ENCODE measurements at regions not wholly inside any gene's neighbourhood (a gene's known extent, or its start where the extent isn't known, plus 50 kb on each side); places are given as distances from the start of the nearest gene placed in this dataset.
A peak's percentile ranks its signal among the peaks of the same experiment; 100 is the strongest.

DNA sequence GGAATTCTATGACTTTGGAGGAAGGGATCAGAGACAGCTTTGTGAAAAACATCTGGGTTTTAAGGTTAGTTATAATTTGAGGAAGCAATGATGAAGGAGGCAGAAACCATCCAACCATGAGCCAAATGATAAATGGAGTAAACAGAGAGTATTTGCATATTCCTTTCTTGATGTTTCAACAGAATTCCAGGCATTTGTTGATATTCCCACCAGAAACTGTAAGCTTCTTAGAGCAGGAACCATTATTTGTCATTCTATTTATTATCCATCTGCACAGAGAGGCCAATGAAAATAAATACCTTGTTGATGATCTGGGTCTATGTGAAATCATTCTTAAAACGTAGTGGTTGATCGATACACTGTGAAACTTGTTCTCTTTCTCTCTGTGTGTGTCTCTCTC lies 715.3 kb downstream of the INHBA start:
- H3K36me3 ChIP-seq (ENCODE audit: control insufficient read depth in 4 of 4, insufficient read depth in 3 of 4, low read depth in 1 of 4, low read length in 3 of 4): no peaks in the 10 kb centered on the region
- 93% methylated on average over 2 of the region's 2 CpGs for WGBS
- H3K4me1 ChIP-seq (ENCODE audit: control insufficient read depth in 4 of 4, insufficient read depth in 4 of 4, low read length in 3 of 4): peaks cover 0 to 3% (median 0%) of the 10 kb centered on the region in 4 donors
- H3K9me3 ChIP-seq (ENCODE audit: control insufficient read depth in 4 of 4, low read length in 3 of 4): no peaks in the 10 kb centered on the region
- H3K27ac ChIP-seq (ENCODE audit: low read depth in 1 of 2, low read length in 2 of 2): no peak overlapping the region
- H3K9ac ChIP-seq (ENCODE audit: low read depth in 1 of 2, low read length in 2 of 2): no peak overlapping the region
- no peaks in the 10 kb centered on the region for H3K27me3 ChIP-seq (ENCODE audit: control insufficient read depth in 4 of 4, insufficient read depth in 4 of 4, low read length in 3 of 4)
- TF ChIP-seq FOXA2 (IDR thresholded peaks at IDR 0.05) (no peak), ZBTB33 (IDR thresholded peaks at IDR 0.05) (no peak), RXRA (IDR thresholded peaks at IDR 0.05) (no peak), SP1 (IDR thresholded peaks at IDR 0.05) (no peak), ATF3 (IDR thresholded peaks at IDR 0.05) (no peak), CTCF (IDR thresholded peaks at IDR 0.05; ENCODE audit: low read depth, low read length, missing input control) (no peak), JUND (IDR thresholded peaks at IDR 0.05) (no peak), YY1 (IDR thresholded peaks at IDR 0.05) (no peak), HNF4A (conservative IDR thresholded peaks at IDR 0.05) (no peak), RAD21 (IDR thresholded peaks at IDR 0.05) (no peak), NR2F2 (IDR thresholded peaks at IDR 0.05) (no peak), TAF1 (conservative IDR thresholded peaks at IDR 0.05) (no peak), REST (IDR thresholded peaks at IDR 0.05) (no peak), GABPA (IDR thresholded peaks at IDR 0.05 in 1 of 2, conservative IDR thresholded peaks at IDR 0.05 in 1 of 2) (no peak), FOXA1 (IDR thresholded peaks at IDR 0.05) (no peak)
- TF ChIP-seq, protein P1, sequence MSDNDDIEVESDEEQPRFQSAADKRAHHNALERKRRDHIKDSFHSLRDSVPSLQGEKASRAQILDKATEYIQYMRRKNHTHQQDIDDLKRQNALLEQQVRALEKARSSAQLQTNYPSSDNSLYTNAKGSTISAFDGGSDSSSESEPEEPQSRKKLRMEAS (IDR thresholded peaks at IDR 0.05): no peak
- H3K4me3 ChIP-seq (ENCODE audit: low read depth in 1 of 3, low read length in 3 of 3): no peak overlapping the region
- DNase-seq (ENCODE audit: low spot score): no peak

- no peaks in the 10 kb centered on the region for H3K9me3 ChIP-seq (ENCODE audit: control insufficient read depth in 4 of 4, low read length in 3 of 4)
- peaks cover 0 to 3% (median 0%) of the 10 kb centered on the region in 4 donors for H3K4me1 ChIP-seq (ENCODE audit: control insufficient read depth in 4 of 4, insufficient read depth in 4 of 4, low read length in 3 of 4)
- 26% methylated on average over 7 of the region's 7 CpGs for WGBS
- no peaks in the 10 kb centered on the region for H3K36me3 ChIP-seq (ENCODE audit: control insufficient read depth in 4 of 4, insufficient read depth in 3 of 4, low read depth in 1 of 4, low read length in 3 of 4)
- H3K27ac ChIP-seq (ENCODE audit: low read depth in 1 of 2, low read length in 2 of 2): no peak overlapping the region
- no peak overlapping the region for H3K9ac ChIP-seq (ENCODE audit: low read depth in 1 of 2, low read length in 2 of 2)
- H3K4me3 ChIP-seq (ENCODE audit: low read depth in 1 of 3, low read length in 3 of 3): no peak overlapping the region
- no peak for DNase-seq (ENCODE audit: low spot score)
- H3K27me3 ChIP-seq (ENCODE audit: control insufficient read depth in 4 of 4, insufficient read depth in 4 of 4, low read length in 3 of 4): no peaks in the 10 kb centered on the region
- peak; percentile 39 to 49 for TF ChIP-seq RAD21 (IDR thresholded peaks at IDR 0.05)
- TF ChIP-seq YY1 (IDR thresholded peaks at IDR 0.05): no peak
- TF ChIP-seq ZBTB33 (IDR thresholded peaks at IDR 0.05): peak; percentile 65
- peak; percentile 48 to 60 for TF ChIP-seq HNF4A (conservative IDR thresholded peaks at IDR 0.05)
- no peak for TF ChIP-seq GABPA (IDR thresholded peaks at IDR 0.05 in 1 of 2, conservative IDR thresholded peaks at IDR 0.05 in 1 of 2)
- peak; percentile 62 for TF ChIP-seq SP1 (IDR thresholded peaks at IDR 0.05)
- TF ChIP-seq CTCF (IDR thresholded peaks at IDR 0.05; ENCODE audit: low read depth, low read length, missing input control): no peak
- TF ChIP-seq TAF1 (conservative IDR thresholded peaks at IDR 0.05): no peak
- TF ChIP-seq FOXA1 (IDR thresholded peaks at IDR 0.05): peak; percentile 12
- TF ChIP-seq NR2F2 (IDR thresholded peaks at IDR 0.05): no peak
- no peak for TF ChIP-seq EGR1 (IDR thresholded peaks at IDR 0.05; ENCODE audit: low read depth in 2 of 2)
- peak; percentile 56 for TF ChIP-seq FOXA2 (IDR thresholded peaks at IDR 0.05)
Measured at GRCh38 chr7:40986351-40986873, 716.5 kb downstream of the INHBA start.

Data from liver (tissue), 8 donors.